ENCODE measurements at regions not wholly inside any gene's neighbourhood (a gene's known extent, or its start where the extent isn't known, plus 50 kb on each side); places are given as distances from the start of the nearest gene placed in this dataset.

GRCh38 chr3:168709073-168709472 lies 613.3 kb upstream of the GOLIM4 start:
- TF ChIP-seq CTCF (IDR thresholded peaks at IDR 0.05; ENCODE audit: insufficient read depth, low read length, poor library complexity, severe bottlenecking), result no peak
- TF ChIP-seq EZH2phosphoT487 (conservative IDR thresholded peaks at IDR 0.05; ENCODE audit: low read length), result no peak
